Retinal pigment epithelial cell (primary cell): ENCODE measurements at regions not wholly inside any gene's neighbourhood (a gene's known extent, or its start where the extent isn't known, plus 50 kb on each side); places are given as distances from the start of the nearest gene placed in this dataset.
"Not testable (repeated sequence)": the region's sequence is repeated elsewhere in the genome, so short reads cannot be mapped to it uniquely, and the experiment has no call there.

Experiments used
- DNase-seq: peaks from one replicate; pipeline ENCODE4 v3.0.0-alpha.2; 2010; ENCODE audit warnings: low read depth
- H3K4me3 ChIP-seq: 2 replicates; pipeline ENCODE4 v1.5.1; 2011; ENCODE audit warnings: mild to moderate bottlenecking, low read length, control low read depth, moderate library complexity
- TF ChIP-seq, protein P1 (sequence below): conservative IDR thresholded peaks from 2 replicates; pipeline ENCODE4 v1.5.1; 2011; ENCODE audit warnings: low read depth, low read length, control low read depth, inconsistent platforms

DNA sequence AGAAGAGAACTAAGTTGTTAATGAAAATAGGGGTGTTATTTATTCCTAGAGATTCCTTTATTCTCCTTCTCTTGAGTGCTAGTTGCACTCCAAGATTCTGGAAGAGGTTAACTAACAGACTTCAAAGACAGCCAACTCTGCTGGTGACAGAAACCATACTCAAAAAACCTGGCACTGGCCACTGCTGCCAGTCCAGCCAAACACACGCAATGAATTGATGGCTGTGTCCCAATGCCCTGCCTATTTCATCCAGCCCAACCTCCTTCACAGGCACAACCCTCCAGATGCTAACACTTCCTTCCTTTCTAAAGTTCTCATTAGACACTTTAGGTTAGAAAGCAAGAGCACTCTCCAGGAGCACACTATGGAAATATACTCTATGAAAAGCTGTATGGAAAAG, 150.8 kb upstream of the C11orf58 start:
- DNase-seq: no peak
- H3K4me3 ChIP-seq: no peak overlapping the region
- TF ChIP-seq, protein P1, sequence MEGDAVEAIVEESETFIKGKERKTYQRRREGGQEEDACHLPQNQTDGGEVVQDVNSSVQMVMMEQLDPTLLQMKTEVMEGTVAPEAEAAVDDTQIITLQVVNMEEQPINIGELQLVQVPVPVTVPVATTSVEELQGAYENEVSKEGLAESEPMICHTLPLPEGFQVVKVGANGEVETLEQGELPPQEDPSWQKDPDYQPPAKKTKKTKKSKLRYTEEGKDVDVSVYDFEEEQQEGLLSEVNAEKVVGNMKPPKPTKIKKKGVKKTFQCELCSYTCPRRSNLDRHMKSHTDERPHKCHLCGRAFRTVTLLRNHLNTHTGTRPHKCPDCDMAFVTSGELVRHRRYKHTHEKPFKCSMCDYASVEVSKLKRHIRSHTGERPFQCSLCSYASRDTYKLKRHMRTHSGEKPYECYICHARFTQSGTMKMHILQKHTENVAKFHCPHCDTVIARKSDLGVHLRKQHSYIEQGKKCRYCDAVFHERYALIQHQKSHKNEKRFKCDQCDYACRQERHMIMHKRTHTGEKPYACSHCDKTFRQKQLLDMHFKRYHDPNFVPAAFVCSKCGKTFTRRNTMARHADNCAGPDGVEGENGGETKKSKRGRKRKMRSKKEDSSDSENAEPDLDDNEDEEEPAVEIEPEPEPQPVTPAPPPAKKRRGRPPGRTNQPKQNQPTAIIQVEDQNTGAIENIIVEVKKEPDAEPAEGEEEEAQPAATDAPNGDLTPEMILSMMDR: no peak

GRCh38 chr11:16584569-16584968, 153.9 kb upstream of the C11orf58 start:
- no peak overlapping the region for H3K4me3 ChIP-seq
- TF ChIP-seq, protein P1: no peak
- no peak for DNase-seq

GRCh38 chr11:16581078-16581477, 157.4 kb upstream of the C11orf58 start:
- not testable (repeated sequence) for H3K4me3 ChIP-seq, DNase-seq

DNA sequence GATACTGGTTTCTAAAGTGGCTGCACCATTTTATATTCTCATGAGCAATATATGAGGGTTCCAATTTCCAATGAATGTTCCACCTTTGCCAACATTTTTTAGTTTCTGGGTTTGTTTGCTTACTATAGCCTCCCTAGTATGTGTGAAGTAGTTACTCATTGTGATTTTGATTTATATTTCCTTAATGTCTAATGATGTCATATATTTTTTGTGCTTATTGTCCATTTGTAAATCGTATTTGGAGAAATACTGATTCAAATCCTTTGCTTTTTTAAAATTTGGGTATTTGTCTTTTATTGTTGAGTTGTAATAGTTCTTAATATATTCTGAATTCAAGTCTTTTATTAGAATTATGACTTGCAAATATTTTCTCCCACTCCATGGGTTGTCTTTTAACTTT, 161.0 kb upstream of the C11orf58 start:
- DNase-seq: no peak
- TF ChIP-seq, protein P1: no peak
- no peak overlapping the region for H3K4me3 ChIP-seq

GRCh38 chr11:16574889-16575288, 163.6 kb upstream of the C11orf58 start:
- not testable (repeated sequence) for DNase-seq, H3K4me3 ChIP-seq

GRCh38 chr11:16572945-16573344, 165.5 kb upstream of the C11orf58 start:
- DNase-seq: no peak
- TF ChIP-seq, protein P1: no peak
- H3K4me3 ChIP-seq: no peak overlapping the region

- TF ChIP-seq, protein P1: no peak
- no peak overlapping the region for H3K4me3 ChIP-seq
- DNase-seq: no peak
These were observed 177.3 kb upstream of the C11orf58 start for GRCh38 chr11:16561150-16561549.

- TF ChIP-seq, protein P1: no peak
- DNase-seq: no peak
- no peak overlapping the region for H3K4me3 ChIP-seq
These were observed 180.0 kb upstream of the C11orf58 start for GRCh38 chr11:16558494-16558893.
